ENCODE measurements at regions not wholly inside any gene's neighbourhood (a gene's known extent, or its start where the extent isn't known, plus 50 kb on each side); places are given as distances from the start of the nearest gene placed in this dataset.

DNA sequence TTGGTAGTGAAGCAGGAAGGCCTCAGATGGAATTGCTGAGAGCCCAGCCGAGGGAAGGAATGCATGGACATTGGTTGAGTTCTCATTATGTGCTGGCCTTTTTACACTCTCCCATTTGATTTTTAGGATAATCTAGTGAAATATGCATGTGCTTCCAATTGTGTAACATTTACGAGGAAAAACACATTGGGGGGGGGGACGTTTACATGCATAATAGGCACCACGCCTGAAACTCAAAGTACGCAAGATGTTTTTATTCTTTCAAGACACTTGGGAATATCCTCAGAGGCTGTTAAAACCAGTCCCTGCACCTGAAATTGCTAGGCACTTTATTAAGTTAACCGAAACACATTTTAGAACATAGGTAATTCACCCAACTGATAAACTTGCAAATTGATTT is 118.5 kb upstream of the CDH4 start:
- Histone ChIP-seq H3K4me1 (ENCODE audit: control insufficient read depth in 2 of 3, insufficient read depth in 2 of 3, low read depth in 1 of 3, low read length in 3 of 3) (no peaks in the 10 kb centered on the region), H3K27ac (ENCODE audit: low read depth in 2 of 2, low read length in 2 of 2) (no peak overlapping the region), H3K27me3 (ENCODE audit: control insufficient read depth, insufficient read depth, low read length) (no peaks in the 10 kb centered on the region), H3K9ac (ENCODE audit: low read length in 3 of 3) (no peak overlapping the region), H3K9me3 (ENCODE audit: control insufficient read depth in 2 of 3, insufficient read depth in 1 of 3, low read length in 3 of 3) (no peaks in the 10 kb centered on the region), H3K4me3 (ENCODE audit: low read length in 3 of 3) (no peak overlapping the region), H3K36me3 (ENCODE audit: control insufficient read depth in 2 of 3, insufficient read depth in 3 of 3, low read length in 3 of 3) (no peaks in the 10 kb centered on the region)
- intact Hi-C loops (cut with DNase I), result no loop called here
- no peak for FAIRE-seq
- DNase-seq, result no peak
- TF ChIP-seq, protein P1, sequence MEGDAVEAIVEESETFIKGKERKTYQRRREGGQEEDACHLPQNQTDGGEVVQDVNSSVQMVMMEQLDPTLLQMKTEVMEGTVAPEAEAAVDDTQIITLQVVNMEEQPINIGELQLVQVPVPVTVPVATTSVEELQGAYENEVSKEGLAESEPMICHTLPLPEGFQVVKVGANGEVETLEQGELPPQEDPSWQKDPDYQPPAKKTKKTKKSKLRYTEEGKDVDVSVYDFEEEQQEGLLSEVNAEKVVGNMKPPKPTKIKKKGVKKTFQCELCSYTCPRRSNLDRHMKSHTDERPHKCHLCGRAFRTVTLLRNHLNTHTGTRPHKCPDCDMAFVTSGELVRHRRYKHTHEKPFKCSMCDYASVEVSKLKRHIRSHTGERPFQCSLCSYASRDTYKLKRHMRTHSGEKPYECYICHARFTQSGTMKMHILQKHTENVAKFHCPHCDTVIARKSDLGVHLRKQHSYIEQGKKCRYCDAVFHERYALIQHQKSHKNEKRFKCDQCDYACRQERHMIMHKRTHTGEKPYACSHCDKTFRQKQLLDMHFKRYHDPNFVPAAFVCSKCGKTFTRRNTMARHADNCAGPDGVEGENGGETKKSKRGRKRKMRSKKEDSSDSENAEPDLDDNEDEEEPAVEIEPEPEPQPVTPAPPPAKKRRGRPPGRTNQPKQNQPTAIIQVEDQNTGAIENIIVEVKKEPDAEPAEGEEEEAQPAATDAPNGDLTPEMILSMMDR (IDR thresholded peaks at IDR 0.05; ENCODE audit: borderline replicate concordance, extremely low read depth, insufficient read depth), result no peak

DNA sequence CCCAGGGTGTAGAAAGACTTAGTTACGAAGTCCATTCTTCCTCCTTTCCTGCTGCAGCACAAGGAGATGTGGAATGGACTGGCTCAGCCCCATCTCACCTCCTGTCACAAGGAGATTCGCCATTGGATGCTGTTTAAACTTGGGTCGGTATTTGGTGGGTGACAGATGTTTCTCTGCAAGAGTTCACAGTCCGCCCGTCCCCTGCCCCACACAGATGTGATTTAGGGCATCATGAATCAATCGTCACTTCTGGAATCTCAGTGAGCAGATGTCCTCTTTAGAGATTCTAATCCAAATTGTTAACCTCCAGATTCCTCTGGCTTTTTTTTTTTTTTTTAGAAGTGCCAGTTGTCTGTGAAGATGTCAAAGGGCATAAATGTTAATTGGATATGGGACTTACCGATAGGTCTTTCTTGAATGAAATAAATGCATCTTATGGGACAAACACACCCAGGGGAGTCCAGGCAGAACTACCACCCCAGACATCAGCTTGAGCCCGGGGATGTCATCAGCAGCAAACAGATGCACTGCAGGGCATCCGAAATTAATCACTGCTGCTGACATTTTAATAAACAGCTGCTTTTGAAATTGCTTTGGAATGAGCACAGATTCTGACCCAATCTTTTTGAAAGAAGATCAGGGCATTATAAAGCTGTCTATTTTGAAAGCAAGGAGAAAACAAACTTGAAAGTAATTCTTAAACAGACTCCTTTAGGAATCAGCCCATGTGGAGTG is 117.6 kb upstream of the CDH4 start:
- no peak for FAIRE-seq
- Histone ChIP-seq H3K27me3 (ENCODE audit: control insufficient read depth, insufficient read depth, low read length) (no peaks in the 10 kb centered on the region), H3K4me3 (ENCODE audit: low read length in 3 of 3) (no peak overlapping the region), H3K36me3 (ENCODE audit: control insufficient read depth in 2 of 3, insufficient read depth in 3 of 3, low read length in 3 of 3) (no peaks in the 10 kb centered on the region), H3K9ac (ENCODE audit: low read length in 3 of 3) (no peak overlapping the region), H3K4me1 (ENCODE audit: control insufficient read depth in 2 of 3, insufficient read depth in 2 of 3, low read depth in 1 of 3, low read length in 3 of 3) (no peaks in the 10 kb centered on the region), H3K27ac (ENCODE audit: low read depth in 2 of 2, low read length in 2 of 2) (no peak overlapping the region), H3K9me3 (ENCODE audit: control insufficient read depth in 2 of 3, insufficient read depth in 1 of 3, low read length in 3 of 3) (no peaks in the 10 kb centered on the region)
- peak in 1 of 5 donors; percentile 52 for DNase-seq
- intact Hi-C loops (cut with DNase I), result no loop called here
- TF ChIP-seq, protein P1 (IDR thresholded peaks at IDR 0.05; ENCODE audit: borderline replicate concordance, extremely low read depth, insufficient read depth), result no peak

DNA sequence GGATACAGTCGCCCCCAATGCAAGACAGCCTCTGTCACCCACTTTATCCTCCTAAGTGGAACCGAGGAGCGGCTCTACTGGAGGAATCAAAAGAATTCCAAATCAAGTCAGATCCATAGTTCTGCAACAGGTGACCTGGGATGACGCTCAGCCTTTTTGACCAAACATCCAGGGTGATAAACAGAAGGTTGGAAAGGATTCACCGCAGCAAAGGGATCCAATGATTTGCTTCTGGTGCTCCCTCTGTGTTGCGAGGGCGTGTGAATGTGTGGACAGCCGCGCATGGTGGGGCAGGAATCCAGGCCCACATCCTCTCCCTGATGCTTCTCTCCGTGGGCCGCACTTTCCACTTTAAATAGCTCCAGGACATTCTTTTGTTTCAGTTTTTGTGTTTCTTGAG is 116.8 kb upstream of the CDH4 start:
- FAIRE-seq (no peak), DNase-seq (peak in 1 of 5 donors; percentile 15)
- TF ChIP-seq, protein P1 (IDR thresholded peaks at IDR 0.05; ENCODE audit: borderline replicate concordance, extremely low read depth, insufficient read depth), result no peak
- no peaks in the 10 kb centered on the region for H3K27me3 ChIP-seq (ENCODE audit: control insufficient read depth, insufficient read depth, low read length)
- H3K27ac ChIP-seq (ENCODE audit: low read depth in 2 of 2, low read length in 2 of 2), result no peak overlapping the region
- H3K4me3 ChIP-seq (ENCODE audit: low read length in 3 of 3), result no peak overlapping the region
- no peaks in the 10 kb centered on the region for H3K36me3 ChIP-seq (ENCODE audit: control insufficient read depth in 2 of 3, insufficient read depth in 3 of 3, low read length in 3 of 3)
- H3K9me3 ChIP-seq (ENCODE audit: control insufficient read depth in 2 of 3, insufficient read depth in 1 of 3, low read length in 3 of 3), result no peaks in the 10 kb centered on the region
- no peak overlapping the region for H3K9ac ChIP-seq (ENCODE audit: low read length in 3 of 3)
- no peaks in the 10 kb centered on the region for H3K4me1 ChIP-seq (ENCODE audit: control insufficient read depth in 2 of 3, insufficient read depth in 2 of 3, low read depth in 1 of 3, low read length in 3 of 3)
- intact Hi-C loops (cut with DNase I), result no loop called here

DNA sequence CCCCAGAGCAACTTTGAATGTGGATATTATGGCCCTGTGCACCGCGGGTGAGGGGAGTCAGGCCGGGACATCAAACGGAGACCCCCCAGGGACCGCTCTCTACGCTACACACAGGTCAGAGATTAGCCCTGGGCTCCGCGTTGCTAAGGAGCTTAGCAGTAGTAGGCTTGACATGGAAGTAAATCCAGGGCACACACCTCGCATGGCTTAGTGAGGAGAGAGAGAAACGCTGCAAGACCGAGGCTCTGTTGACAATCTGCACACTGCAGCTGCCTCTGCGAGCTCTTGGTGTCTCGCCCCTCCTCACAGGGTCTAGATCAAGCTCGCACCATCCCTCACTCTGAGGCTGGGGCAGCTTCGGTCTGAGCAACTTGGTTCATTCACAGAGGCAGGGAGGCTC is 116.1 kb upstream of the CDH4 start:
- no peak overlapping the region for H3K4me3 ChIP-seq (ENCODE audit: low read length in 3 of 3)
- no peak overlapping the region for H3K27ac ChIP-seq (ENCODE audit: low read depth in 2 of 2, low read length in 2 of 2)
- no peak overlapping the region for H3K9ac ChIP-seq (ENCODE audit: low read length in 3 of 3)
- intact Hi-C loops (cut with DNase I), result no loop called here
- DNase-seq (peak in 4 of 5 donors; percentile 38 to 66 (median 58)), FAIRE-seq (no peak)
- no peaks in the 10 kb centered on the region for H3K9me3 ChIP-seq (ENCODE audit: control insufficient read depth in 2 of 3, insufficient read depth in 1 of 3, low read length in 3 of 3)
- no peaks in the 10 kb centered on the region for H3K27me3 ChIP-seq (ENCODE audit: control insufficient read depth, insufficient read depth, low read length)
- no peaks in the 10 kb centered on the region for H3K36me3 ChIP-seq (ENCODE audit: control insufficient read depth in 2 of 3, insufficient read depth in 3 of 3, low read length in 3 of 3)
- H3K4me1 ChIP-seq (ENCODE audit: control insufficient read depth in 2 of 3, insufficient read depth in 2 of 3, low read depth in 1 of 3, low read length in 3 of 3), result no peaks in the 10 kb centered on the region
- TF ChIP-seq, protein P1 (IDR thresholded peaks at IDR 0.05; ENCODE audit: borderline replicate concordance, extremely low read depth, insufficient read depth), result no peak

Data from kidney (tissue), 13 donors.